ENCODE measurements at regions not wholly inside any gene's neighbourhood (a gene's known extent, or its start where the extent isn't known, plus 50 kb on each side); places are given as distances from the start of the nearest gene placed in this dataset.

- DNase-seq, result no peak
These were observed 543.0 kb upstream of the TNP1 start for GRCh38 chr2:217402761-217403383.

- DNase-seq, result no peak
These were observed 542.3 kb upstream of the TNP1 start for GRCh38 chr2:217402144-217402543.

GRCh38 chr2:217399291-217399690 is 539.4 kb upstream of the TNP1 start:
- DNase-seq, result no peak

- DNase-seq, result peak; percentile 58 to 82
These were observed 539.0 kb upstream of the TNP1 start for GRCh38 chr2:217398860-217399259.

GRCh38 chr2:217398101-217398500 is 538.2 kb upstream of the TNP1 start:
- no peak for DNase-seq

GRCh38 chr2:217396586-217396985 is 536.7 kb upstream of the TNP1 start:
- no peak for DNase-seq

- no peak for DNase-seq
These were observed 536.3 kb upstream of the TNP1 start for GRCh38 chr2:217396165-217396564.

GRCh38 chr2:217394510-217395351 is 534.9 kb upstream of the TNP1 start:
- DNase-seq, result peak in 1 of 2 donors; percentile 24

GRCh38 chr2:217393585-217394032 is 533.7 kb upstream of the TNP1 start:
- DNase-seq, result no peak

- DNase-seq, result no peak
These were observed 533.2 kb upstream of the TNP1 start for GRCh38 chr2:217392930-217393584.

GRCh38 chr2:217387776-217388387 is 528.0 kb upstream of the TNP1 start:
- DNase-seq, result no peak

GRCh38 chr2:217386041-217386440 is 526.2 kb upstream of the TNP1 start:
- DNase-seq, result no peak

GRCh38 chr2:217383620-217384019 is 523.8 kb upstream of the TNP1 start:
- no peak for DNase-seq

- DNase-seq, result no peak
These were observed 522.9 kb upstream of the TNP1 start for GRCh38 chr2:217382794-217383193.

GRCh38 chr2:217379807-217380206 is 519.9 kb upstream of the TNP1 start:
- DNase-seq, result no peak

GRCh38 chr2:217372794-217373193 is 512.9 kb upstream of the TNP1 start:
- DNase-seq, result no peak

- no peak for DNase-seq
These were observed 511.9 kb upstream of the TNP1 start for GRCh38 chr2:217371781-217372213.

- DNase-seq, result peak; percentile 60 to 79
These were observed 510.5 kb upstream of the TNP1 start for GRCh38 chr2:217370391-217370790.

- DNase-seq, result no peak
These were observed 507.6 kb upstream of the TNP1 start for GRCh38 chr2:217367464-217367863.

- DNase-seq, result no peak
These were observed 507.1 kb upstream of the TNP1 start for GRCh38 chr2:217366966-217367365.

- DNase-seq, result peak in 1 of 2 donors; percentile 6
These were observed 506.5 kb upstream of the TNP1 start for GRCh38 chr2:217366266-217366895.

- no peak for DNase-seq
These were observed 505.8 kb upstream of the TNP1 start for GRCh38 chr2:217365656-217366055.

- DNase-seq, result no peak
These were observed 504.4 kb upstream of the TNP1 start for GRCh38 chr2:217364224-217364623.

All from inflammatory macrophage (primary cell).